ENCODE measurements at regions not wholly inside any gene's neighbourhood (a gene's known extent, or its start where the extent isn't known, plus 50 kb on each side); places are given as distances from the start of the nearest gene placed in this dataset.

DNA sequence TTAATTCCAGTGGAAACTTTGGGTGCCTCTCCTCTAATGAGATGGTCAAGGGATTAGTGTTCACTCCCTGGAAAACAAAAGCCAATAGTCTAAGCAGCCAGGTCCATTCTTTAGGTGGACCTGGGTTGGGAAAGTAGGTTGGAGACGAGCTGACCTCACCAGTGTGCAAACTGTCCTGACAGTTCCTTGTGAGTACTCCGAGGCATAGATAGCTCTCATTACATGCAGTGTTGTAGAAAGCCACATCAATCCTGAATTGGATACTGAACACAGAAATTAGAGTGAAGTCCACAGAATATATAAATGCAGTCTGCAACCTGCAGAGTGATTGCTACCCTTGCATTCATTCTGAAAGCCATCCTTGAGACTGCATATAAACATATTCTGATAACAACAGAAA is 675.1 kb upstream of the CXADR start:
- TF ChIP-seq, protein P1, sequence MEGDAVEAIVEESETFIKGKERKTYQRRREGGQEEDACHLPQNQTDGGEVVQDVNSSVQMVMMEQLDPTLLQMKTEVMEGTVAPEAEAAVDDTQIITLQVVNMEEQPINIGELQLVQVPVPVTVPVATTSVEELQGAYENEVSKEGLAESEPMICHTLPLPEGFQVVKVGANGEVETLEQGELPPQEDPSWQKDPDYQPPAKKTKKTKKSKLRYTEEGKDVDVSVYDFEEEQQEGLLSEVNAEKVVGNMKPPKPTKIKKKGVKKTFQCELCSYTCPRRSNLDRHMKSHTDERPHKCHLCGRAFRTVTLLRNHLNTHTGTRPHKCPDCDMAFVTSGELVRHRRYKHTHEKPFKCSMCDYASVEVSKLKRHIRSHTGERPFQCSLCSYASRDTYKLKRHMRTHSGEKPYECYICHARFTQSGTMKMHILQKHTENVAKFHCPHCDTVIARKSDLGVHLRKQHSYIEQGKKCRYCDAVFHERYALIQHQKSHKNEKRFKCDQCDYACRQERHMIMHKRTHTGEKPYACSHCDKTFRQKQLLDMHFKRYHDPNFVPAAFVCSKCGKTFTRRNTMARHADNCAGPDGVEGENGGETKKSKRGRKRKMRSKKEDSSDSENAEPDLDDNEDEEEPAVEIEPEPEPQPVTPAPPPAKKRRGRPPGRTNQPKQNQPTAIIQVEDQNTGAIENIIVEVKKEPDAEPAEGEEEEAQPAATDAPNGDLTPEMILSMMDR (IDR thresholded peaks at IDR 0.05): no peak
- no peak for TF ChIP-seq POLR2A (IDR thresholded peaks at IDR 0.05)

Data from heart left ventricle (tissue), 13 donors.